ENCODE measurements at regions not wholly inside any gene's neighbourhood (a gene's known extent, or its start where the extent isn't known, plus 50 kb on each side); places are given as distances from the start of the nearest gene placed in this dataset.
"Not testable (repeated sequence)": the region's sequence is repeated elsewhere in the genome, so short reads cannot be mapped to it uniquely, and the experiment has no call there.

DNA sequence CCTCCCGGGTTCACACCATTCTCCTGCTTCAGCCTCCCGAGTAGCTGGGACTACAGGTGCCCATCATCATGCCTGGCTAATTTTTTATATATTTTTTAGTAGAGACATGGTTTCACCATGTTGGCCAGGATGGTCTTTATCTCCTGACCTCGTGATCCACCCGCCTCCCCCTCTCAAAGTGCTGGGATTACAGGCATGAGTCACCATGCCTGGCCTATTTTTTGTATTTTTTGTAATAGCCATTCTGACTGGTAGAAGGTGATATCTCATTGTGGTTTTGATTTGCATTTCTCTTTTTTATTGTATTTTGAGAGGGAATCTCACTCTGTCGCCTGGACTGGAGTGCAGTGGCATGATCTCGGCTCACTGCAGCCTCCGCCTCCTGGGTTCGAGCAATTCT lies 139.6 kb upstream of the TNPO1 start:
- not testable (repeated sequence) for TF ChIP-seq POLR2A (IDR thresholded peaks at IDR 0.05)
- TF ChIP-seq, protein P1, sequence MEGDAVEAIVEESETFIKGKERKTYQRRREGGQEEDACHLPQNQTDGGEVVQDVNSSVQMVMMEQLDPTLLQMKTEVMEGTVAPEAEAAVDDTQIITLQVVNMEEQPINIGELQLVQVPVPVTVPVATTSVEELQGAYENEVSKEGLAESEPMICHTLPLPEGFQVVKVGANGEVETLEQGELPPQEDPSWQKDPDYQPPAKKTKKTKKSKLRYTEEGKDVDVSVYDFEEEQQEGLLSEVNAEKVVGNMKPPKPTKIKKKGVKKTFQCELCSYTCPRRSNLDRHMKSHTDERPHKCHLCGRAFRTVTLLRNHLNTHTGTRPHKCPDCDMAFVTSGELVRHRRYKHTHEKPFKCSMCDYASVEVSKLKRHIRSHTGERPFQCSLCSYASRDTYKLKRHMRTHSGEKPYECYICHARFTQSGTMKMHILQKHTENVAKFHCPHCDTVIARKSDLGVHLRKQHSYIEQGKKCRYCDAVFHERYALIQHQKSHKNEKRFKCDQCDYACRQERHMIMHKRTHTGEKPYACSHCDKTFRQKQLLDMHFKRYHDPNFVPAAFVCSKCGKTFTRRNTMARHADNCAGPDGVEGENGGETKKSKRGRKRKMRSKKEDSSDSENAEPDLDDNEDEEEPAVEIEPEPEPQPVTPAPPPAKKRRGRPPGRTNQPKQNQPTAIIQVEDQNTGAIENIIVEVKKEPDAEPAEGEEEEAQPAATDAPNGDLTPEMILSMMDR (IDR thresholded peaks at IDR 0.05) = not testable (repeated sequence)

Data from Peyer's patch (tissue), 4 donors.